WTC11 (cell line): ENCODE measurements at regions not wholly inside any gene's neighbourhood (a gene's known extent, or its start where the extent isn't known, plus 50 kb on each side); places are given as distances from the start of the nearest gene placed in this dataset.

Source experiments
- ATAC-seq: fragments of 200-7000 bp; cut with Tn5 transposase; 2 replicates; pipeline ENCODE4 v1.10.0; 2021; ENCODE audit warnings: mild to moderate bottlenecking, moderate library complexity
- CTCF ChIA-PET: fragments of 300-600 bp; sonication (Branson Sonifier 250); formaldehyde crosslinking; loops from one replicate; lab custom pipeline; 2021; ENCODE audit warnings: antibody characterized with exemption; lab: Charles Lee
- POLR2A ChIA-PET: fragments of 350-600 bp; sonication (Branson Sonifier 250); formaldehyde crosslinking; loops from one replicate; lab custom pipeline; 2021; ENCODE audit warnings: antibody characterized with exemption; lab: Charles Lee
- DNase-seq: peaks from one replicate; pipeline ENCODE4 v3.0.0; 2021; ENCODE audit warnings: low spot score
- H3K27ac Mint-ChIP-seq: 2 replicates; pipeline ENCODE4 v1.8.0; 2021; ENCODE audit warnings: mixed read lengths
- H3K27me3 Mint-ChIP-seq: 2 replicates; pipeline ENCODE4 v1.8.0; 2021; ENCODE audit warnings: low read depth, mild to moderate bottlenecking, moderate library complexity, mixed read lengths
- H3K36me3 Mint-ChIP-seq: 2 replicates; pipeline ENCODE4 v1.8.0; 2021; ENCODE audit warnings: mixed read lengths
- H3K4me1 Mint-ChIP-seq: 2 replicates; pipeline ENCODE4 v1.8.0; 2022; ENCODE audit warnings: mixed read lengths
- H3K4me3 Mint-ChIP-seq: 2 replicates; pipeline ENCODE4 v1.8.0; 2021; ENCODE audit warnings: mild to moderate bottlenecking, moderate library complexity, mixed read lengths
- H3K9me3 Mint-ChIP-seq: 2 replicates; pipeline ENCODE4 v1.8.0; 2021; ENCODE audit warnings: mixed read lengths
- ATF2 ChIP-seq: sonication (generic); formaldehyde crosslinking; IDR thresholded peaks from 2 replicates; pipeline ENCODE4 v1.8.1; 2022; ENCODE audit warnings: low read depth, missing genetic modification reagents, borderline replicate concordance
- CBFB ChIP-seq: sonication (generic); formaldehyde crosslinking; IDR thresholded peaks from 2 replicates; pipeline ENCODE4 v1.8.1; 2022; ENCODE audit warnings: mild to moderate bottlenecking, low read depth, missing genetic modification reagents
- CREB1 ChIP-seq: sonication (generic); formaldehyde crosslinking; IDR thresholded peaks from 2 replicates; pipeline ENCODE4 v1.8.0; 2023; ENCODE audit warnings: mild to moderate bottlenecking, missing genetic modification reagents
- CREM ChIP-seq: sonication (generic); formaldehyde crosslinking; IDR thresholded peaks from 2 replicates; pipeline ENCODE4 v1.8.1; 2022; ENCODE audit warnings: mild to moderate bottlenecking, missing genetic modification reagents, moderate library complexity
- E2F5 ChIP-seq: sonication (generic); formaldehyde crosslinking; IDR thresholded peaks from 2 replicates; pipeline ENCODE4 v1.8.1; 2022; ENCODE audit warnings: mild to moderate bottlenecking, moderate library complexity, missing genetic modification reagents
- EMX1 ChIP-seq: fragments of 250-450 bp; sonication (Bioruptor Pico); IDR thresholded peaks from 2 replicates; pipeline ENCODE4 v1.8.0; 2021; ENCODE audit warnings: mild to moderate bottlenecking
- ETV6 ChIP-seq: sonication (generic); formaldehyde crosslinking; IDR thresholded peaks from 2 replicates; pipeline ENCODE4 v1.8.1; 2022; ENCODE audit warnings: mild to moderate bottlenecking, missing genetic modification reagents
- FOXK1 ChIP-seq: sonication (generic); formaldehyde crosslinking; IDR thresholded peaks from 2 replicates; pipeline ENCODE4 v1.8.0; 2022; ENCODE audit warnings: mild to moderate bottlenecking, moderate library complexity, missing genetic modification reagents
- HMGA2 ChIP-seq: fragments of 250-450 bp; sonication (Bioruptor Pico); IDR thresholded peaks from 2 replicates; pipeline ENCODE4 v1.4.0; 2021; ENCODE audit warnings: mild to moderate bottlenecking, moderate library complexity
- IRF1 ChIP-seq: sonication (generic); formaldehyde crosslinking; IDR thresholded peaks from 2 replicates; pipeline ENCODE4 v1.8.0; 2023; ENCODE audit warnings: missing genetic modification reagents
- IRF2 ChIP-seq: sonication (generic); formaldehyde crosslinking; IDR thresholded peaks from 2 replicates; pipeline ENCODE4 v1.8.0; 2022; ENCODE audit warnings: low read depth, missing genetic modification reagents, borderline replicate concordance
- JUN ChIP-seq: sonication (generic); formaldehyde crosslinking; IDR thresholded peaks from 2 replicates; pipeline ENCODE4 v1.8.0; 2023; ENCODE audit warnings: mild to moderate bottlenecking, missing genetic modification reagents
- MAX ChIP-seq: sonication (generic); formaldehyde crosslinking; IDR thresholded peaks from 2 replicates; pipeline ENCODE4 v1.8.0; 2022; ENCODE audit warnings: mild to moderate bottlenecking, missing genetic modification reagents
- MXD4 ChIP-seq: fragments of 250-450 bp; sonication (Bioruptor Pico); IDR thresholded peaks from 2 replicates; pipeline ENCODE4 v1.8.0; 2021; ENCODE audit warnings: mild to moderate bottlenecking, moderate library complexity, borderline replicate concordance
- NR1H2 ChIP-seq: sonication (generic); formaldehyde crosslinking; IDR thresholded peaks from 2 replicates; pipeline ENCODE4 v1.9.0; 2021; ENCODE audit warnings: mild to moderate bottlenecking, moderate library complexity, missing genetic modification reagents
- SMAD4 ChIP-seq: sonication (generic); formaldehyde crosslinking; IDR thresholded peaks from 2 replicates; pipeline ENCODE4 v1.8.0; 2022; ENCODE audit warnings: mild to moderate bottlenecking, missing genetic modification reagents
- TP53 ChIP-seq: sonication (generic); formaldehyde crosslinking; IDR thresholded peaks from 2 replicates; pipeline ENCODE4 v1.8.1; 2023; ENCODE audit warnings: mild to moderate bottlenecking, missing genetic modification reagents
- ZBTB43 ChIP-seq: sonication (generic); formaldehyde crosslinking; IDR thresholded peaks from 2 replicates; pipeline ENCODE4 v1.8.1; 2023; ENCODE audit warnings: mild to moderate bottlenecking, missing genetic modification reagents
- ZNF138 ChIP-seq: sonication (generic); formaldehyde crosslinking; conservative IDR thresholded peaks from 2 replicates; pipeline ENCODE4 v1.8.1; 2022; ENCODE audit warnings: mild to moderate bottlenecking, moderate library complexity, missing genetic modification reagents
- ZNF232 ChIP-seq: sonication (generic); formaldehyde crosslinking; IDR thresholded peaks from 2 replicates; pipeline ENCODE4 v1.8.0; 2022; ENCODE audit warnings: mild to moderate bottlenecking, missing genetic modification reagents
- ZNF263 ChIP-seq: sonication (generic); formaldehyde crosslinking; IDR thresholded peaks from 2 replicates; pipeline ENCODE4 v1.8.1; 2022; ENCODE audit warnings: low read depth, mild to moderate bottlenecking, moderate library complexity, missing genetic modification reagents
- ZNF281 ChIP-seq: sonication (generic); formaldehyde crosslinking; IDR thresholded peaks from 2 replicates; pipeline ENCODE4 v1.8.0; 2023; ENCODE audit warnings: mild to moderate bottlenecking, missing genetic modification reagents
- ZNF416 ChIP-seq: fragments of 250-450 bp; sonication (Bioruptor Pico); IDR thresholded peaks from 2 replicates; pipeline ENCODE4 v1.9.0; 2021; ENCODE audit warnings: mild to moderate bottlenecking, inconsistent platforms
- ZNF423 ChIP-seq: fragments of 250-450 bp; sonication (Bioruptor Pico); IDR thresholded peaks from 2 replicates; pipeline ENCODE4 v2.1.2; 2022; ENCODE audit warnings: mild to moderate bottlenecking, moderate library complexity
- ZSCAN18 ChIP-seq: fragments of 250-450 bp; sonication (Bioruptor Pico); IDR thresholded peaks from 2 replicates; pipeline ENCODE4 v2.1.2; 2022; ENCODE audit warnings: mild to moderate bottlenecking, moderate library complexity

GRCh38 chr3:76025561-76025960, 240.2 kb upstream of the ZNF717 start:
- TF ChIP-seq ZNF416 (CRISPR knock-in tag) (no peak), ZNF138 (CRISPR knock-in tag) (no peak), ZNF232 (CRISPR knock-in tag) (no peak), FOXK1 (CRISPR knock-in tag) (no peak), CREM (no peak), ZNF263 (CRISPR knock-in tag) (no peak), ZSCAN18 (CRISPR knock-in tag) (no peak), ZNF423 (CRISPR knock-in tag) (no peak), IRF2 (CRISPR knock-in tag) (no peak), E2F5 (CRISPR knock-in tag) (no peak), JUN (CRISPR knock-in tag) (no peak), IRF1 (no peak), CBFB (CRISPR knock-in tag) (no peak)
- Mint-ChIP-seq H3K9me3 (peaks cover 13% of the 10 kb centered on the region), H3K27ac (peak overlapping the region; percentile 69), H3K4me1 (peaks cover 26% of the 10 kb centered on the region), H3K36me3 (peaks cover 22% of the 10 kb centered on the region), H3K4me3 (no peak overlapping the region), H3K27me3 (no peaks in the 10 kb centered on the region)
- ATAC-seq, result no peak
- DNase-seq, result no peak
- ChIA-PET CTCF (interaction anchor here (1.6 to 2.9 kb wide), 3 partner anchors 19 to 150 kb away, joined by 3 to 25 read pairs (median 3); no protein-coding TSS in a partner anchor), POLR2A (no interaction called here)

- POLR2A ChIA-PET, result no interaction called here
- no peaks in the 10 kb centered on the region for H3K27me3 Mint-ChIP-seq
- CTCF ChIA-PET, result interaction anchor here (2.9 kb wide), 1 partner anchor 18 kb away, joined by 25 read pairs; no protein-coding TSS in a partner anchor
- no peak for TF ChIP-seq NR1H2 (CRISPR knock-in tag)
- no peak for TF ChIP-seq TP53
- no peak for TF ChIP-seq HMGA2 (CRISPR knock-in tag)
- no peak for TF ChIP-seq ZBTB43
- no peak for TF ChIP-seq ZNF416 (CRISPR knock-in tag)
- H3K27ac Mint-ChIP-seq, result no peak overlapping the region
- H3K4me1 Mint-ChIP-seq, result peaks cover 31% of the 10 kb centered on the region
- DNase-seq (no peak), ATAC-seq (no peak)
- H3K36me3 Mint-ChIP-seq, result peaks cover 30% of the 10 kb centered on the region
- H3K4me3 Mint-ChIP-seq, result no peak overlapping the region
- peaks cover 19% of the 10 kb centered on the region for H3K9me3 Mint-ChIP-seq
These were observed 241.0 kb upstream of the ZNF717 start for GRCh38 chr3:76026379-76026778.

GRCh38 chr3:76028774-76029173, 243.4 kb upstream of the ZNF717 start:
- Mint-ChIP-seq H3K4me1 (peaks cover 48% of the 10 kb centered on the region), H3K27ac (no peak overlapping the region), H3K9me3 (peaks cover 13% of the 10 kb centered on the region), H3K4me3 (no peak overlapping the region), H3K27me3 (no peaks in the 10 kb centered on the region), H3K36me3 (peaks cover 27% of the 10 kb centered on the region)
- ChIA-PET CTCF (no interaction called here), POLR2A (no interaction called here)
- DNase-seq (no peak), ATAC-seq (no peak)
- TF ChIP-seq ZNF423 (CRISPR knock-in tag) (no peak), ZNF281 (CRISPR knock-in tag) (no peak), CREB1 (CRISPR knock-in tag) (no peak), ETV6 (CRISPR knock-in tag) (no peak), EMX1 (no peak), NR1H2 (CRISPR knock-in tag) (no peak), MAX (CRISPR knock-in tag) (no peak), MXD4 (no peak), ZNF138 (CRISPR knock-in tag) (no peak), ATF2 (CRISPR knock-in tag) (no peak), SMAD4 (CRISPR knock-in tag) (no peak), JUN (CRISPR knock-in tag) (no peak)
